GM23338 (cell line): ENCODE measurements at regions not wholly inside any gene's neighbourhood (a gene's known extent, or its start where the extent isn't known, plus 50 kb on each side); places are given as distances from the start of the nearest gene placed in this dataset.

Source experiments
- ATAC-seq: fragments of 200-7000 bp; cut with Tn5 transposase; 3 replicates; pipeline ENCODE4 v1.9.1; 2020
- DNase-seq: peaks from one replicate; pipeline ENCODE4 v3.0.0-alpha.2; 2015; ENCODE audit warnings: low spot score
- H2AFZ ChIP-seq: fragments of 200-600 bp; sonication (generic); 2 replicates; pipeline ENCODE4 v1.8.0; 2016; ENCODE audit warnings: antibody characterized with exemption, mild to moderate bottlenecking, moderate library complexity
- H3F3A ChIP-seq: fragments of 200-600 bp; sonication (generic); replicated peaks from 2 replicates; pipeline ENCODE4 v1.8.0; 2017; ENCODE audit warnings: antibody characterized with exemption, mixed run types, low read depth
- H3K27ac ChIP-seq: fragments of 200-600 bp; sonication (generic); 2 replicates; pipeline ENCODE4 v1.6.1; 2016; ENCODE audit warnings: low read depth
- H3K27me3 ChIP-seq: fragments of 200-600 bp; sonication (generic); 2 replicates; pipeline ENCODE4 v1.8.0; 2016; ENCODE audit warnings: mild to moderate bottlenecking, mixed run types, moderate library complexity; ENCODE audit not compliant: insufficient read depth
- H3K36me3 ChIP-seq: fragments of 200-600 bp; sonication (generic); 2 replicates; pipeline ENCODE4 v1.8.0; 2016; ENCODE audit warnings: mild to moderate bottlenecking; ENCODE audit not compliant: insufficient read depth
- H3K4me1 ChIP-seq: fragments of 200-600 bp; sonication (generic); 2 replicates; pipeline ENCODE4 v1.8.0; 2016; ENCODE audit warnings: mild to moderate bottlenecking, moderate library complexity; ENCODE audit not compliant: insufficient read depth
- H3K4me2 ChIP-seq: fragments of 200-600 bp; sonication (generic); 2 replicates; pipeline ENCODE4 v1.7.1; 2017; ENCODE audit warnings: mixed run types
- H3K4me3 ChIP-seq: fragments of 200-600 bp; sonication (generic); 2 replicates; pipeline ENCODE4 v1.6.1; 2016; ENCODE audit warnings: mixed run types
- H3K79me2 ChIP-seq: fragments of 200-600 bp; sonication (generic); replicated peaks from 2 replicates; pipeline ENCODE4 v1.8.0; 2017; ENCODE audit warnings: mild to moderate bottlenecking; ENCODE audit not compliant: insufficient read depth
- H3K9me2 ChIP-seq: fragments of 200-600 bp; sonication (generic); 2 replicates; pipeline ENCODE4 v1.8.0; 2017; ENCODE audit not compliant: insufficient read depth
- H4K20me1 ChIP-seq: fragments of 200-600 bp; sonication (generic); replicated peaks from 2 replicates; pipeline ENCODE4 v1.8.0; 2017; ENCODE audit warnings: mild to moderate bottlenecking; ENCODE audit not compliant: insufficient read depth
- H3K27ac Mint-ChIP-seq: 2 replicates; pipeline ENCODE4 v1.8.0; 2020; ENCODE audit warnings: inconsistent platforms, mild to moderate bottlenecking, moderate library complexity, mixed read lengths
- H3K27me3 Mint-ChIP-seq: 3 replicates; pipeline ENCODE4 v1.8.0; 2022; ENCODE audit warnings: low read depth, mild to moderate bottlenecking, moderate library complexity, mixed read lengths, inconsistent platforms; ENCODE audit not compliant: insufficient read depth, poor library complexity
- H3K36me3 Mint-ChIP-seq: 3 replicates; pipeline ENCODE4 v1.8.0; 2021; ENCODE audit warnings: low read depth, mild to moderate bottlenecking, inconsistent platforms, moderate library complexity, mixed read lengths
- H3K4me1 Mint-ChIP-seq: 3 replicates; pipeline ENCODE4 v1.8.0; 2020; ENCODE audit warnings: mild to moderate bottlenecking, inconsistent platforms, mixed read lengths
- H3K4me3 Mint-ChIP-seq: 3 replicates; pipeline ENCODE4 v1.8.0; 2021; ENCODE audit warnings: moderate library complexity, mild to moderate bottlenecking, inconsistent platforms, mixed read lengths
- H3K9me3 Mint-ChIP-seq: 3 replicates; pipeline ENCODE4 v1.8.0; 2020; ENCODE audit warnings: moderate library complexity, mild to moderate bottlenecking, inconsistent platforms, mixed read lengths
- CREB1 ChIP-seq: fragments of 250-450 bp; sonication (Bioruptor Pico); IDR thresholded peaks from 2 replicates; pipeline ENCODE4 v1.5.0; 2020; ENCODE audit warnings: low read depth, mild to moderate bottlenecking, moderate library complexity
- CTCF ChIP-seq, 2 experiments: fragments of 200-600 bp in 1 of 2; sonication (generic) in 1 of 2; conservative IDR thresholded peaks; 2 replicates each; pipeline versions ENCODE4 v1.5.1 to v1.6.1; 2016 to 2017; ENCODE audit warnings: antibody characterized with exemption in 2 of 2, low read depth in 2 of 2, mild to moderate bottlenecking in 2 of 2, moderate library complexity in 1 of 2
- EZH2 ChIP-seq: fragments of 200-600 bp; sonication (generic); IDR thresholded peaks from one replicate; pipeline ENCODE4 v1.8.0; 2017; ENCODE audit warnings: antibody characterized with exemption, mild to moderate bottlenecking, low read depth; ENCODE audit not compliant: unreplicated experiment
- NANOG ChIP-seq: IDR thresholded peaks from 2 replicates; pipeline ENCODE4 v1.6.1; 2016; ENCODE audit warnings: antibody characterized with exemption, borderline replicate concordance
- REST ChIP-seq: IDR thresholded peaks from one replicate; pipeline ENCODE4 v1.6.1; 2018; ENCODE audit warnings: antibody characterized with exemption; ENCODE audit not compliant: unreplicated experiment
- STAT1 ChIP-seq: IDR thresholded peaks from one replicate; pipeline ENCODE4 v1.6.1; 2016; ENCODE audit warnings: antibody characterized with exemption; ENCODE audit not compliant: unreplicated experiment
- ZNF114 ChIP-seq: fragments of 250-450 bp; sonication (Bioruptor Pico); IDR thresholded peaks from 2 replicates; pipeline ENCODE4 v1.5.0; 2020; ENCODE audit warnings: mild to moderate bottlenecking, moderate library complexity
- ZNF462 ChIP-seq: fragments of 250-450 bp; sonication (Bioruptor Pico); IDR thresholded peaks from 2 replicates; pipeline ENCODE4 v1.5.0; 2020; ENCODE audit warnings: mild to moderate bottlenecking, moderate library complexity

GRCh38 chr9:79129865-79130480 lies 441.8 kb upstream of the TLE4 start:
- peaks cover 6% of the 10 kb centered on the region; the same call in 1 of the 2 replicates for H3K9me2 ChIP-seq
- TF ChIP-seq STAT1 (no peak), NANOG (no peak), CREB1 (no peak), EZH2 (no peak), REST (no peak), ZNF114 (CRISPR knock-in tag) (no peak), CTCF (conservative IDR thresholded peaks at IDR 0.05; ENCODE audit: low read depth in 2 of 2) (peak; percentile 80 to 91)
- no peaks in the 10 kb centered on the region for H3K79me2 ChIP-seq
- H3K4me1 ChIP-seq, result no peaks in the 10 kb centered on the region; the same call in 1 of the 2 replicates
- no peak overlapping the region for H2AFZ ChIP-seq
- ATAC-seq (peak; percentile 30; the same call in 1 of the 3 replicates), DNase-seq (peak; percentile 48)
- H3K27ac ChIP-seq, result no peak overlapping the region
- Mint-ChIP-seq H3K27ac (no peak overlapping the region), H3K36me3 (no peaks in the 10 kb centered on the region), H3K4me1 (peaks cover 15% of the 10 kb centered on the region), H3K9me3 (no peaks in the 10 kb centered on the region), H3K4me3 (no peak overlapping the region), H3K27me3 (peaks cover 6% of the 10 kb centered on the region)
- no peak overlapping the region for H3K4me3 ChIP-seq
- H4K20me1 ChIP-seq, result no peaks in the 10 kb centered on the region
- H3K27me3 ChIP-seq, result no peaks in the 10 kb centered on the region
- no peak overlapping the region for H3K4me2 ChIP-seq
- H3K36me3 ChIP-seq, result no peaks in the 10 kb centered on the region
- H3F3A ChIP-seq, result no peaks in the 10 kb centered on the region

- Histone ChIP-seq H3K27me3 (no peaks in the 10 kb centered on the region), H3K27ac (0 out of 2 replicates have a peak overlapping the region, but pooled peaks have one; percentile 53), H3K9me2 (no peaks in the 10 kb centered on the region), H3F3A (no peaks in the 10 kb centered on the region), H2AFZ (no peak overlapping the region), H3K4me2 (no peak overlapping the region), H3K4me3 (no peak overlapping the region), H3K4me1 (no peaks in the 10 kb centered on the region; the same call in 1 of the 2 replicates), H4K20me1 (no peaks in the 10 kb centered on the region), H3K36me3 (no peaks in the 10 kb centered on the region), H3K79me2 (no peaks in the 10 kb centered on the region)
- Mint-ChIP-seq H3K4me1 (peaks cover 15% of the 10 kb centered on the region), H3K36me3 (no peaks in the 10 kb centered on the region), H3K27ac (no peak overlapping the region), H3K27me3 (peaks cover 6% of the 10 kb centered on the region), H3K4me3 (no peak overlapping the region), H3K9me3 (no peaks in the 10 kb centered on the region)
- peak; percentile 20; the same call in 2 of the 3 replicates for ATAC-seq
- peak; percentile 8 for DNase-seq
- TF ChIP-seq ZNF462 (CRISPR knock-in tag) (no peak), EZH2 (no peak)
These were observed 440.5 kb upstream of the TLE4 start for GRCh38 chr9:79131246-79131774.
